GM12878 (cell line): ENCODE measurements at regions not wholly inside any gene's neighbourhood (a gene's known extent, or its start where the extent isn't known, plus 50 kb on each side); places are given as distances from the start of the nearest gene placed in this dataset.

Experiments used
- ATAC-seq: fragments of 200-7000 bp; cut with Tn5 transposase; 3 replicates; pipeline ENCODE4 v1.9.1; 2020; ENCODE audit warnings: mild to moderate bottlenecking, moderate library complexity
- BruUV-seq: library from RNA; stranded (reverse); fragments of 400-500 nt; replicated peaks from 2 replicates; lab custom pipeline; 2021; lab: Mats Ljungman, UMichigan
- CTCF ChIA-PET: fragments of 300-600 bp; sonication (Branson Sonifier 250); formaldehyde crosslinking; extraction: SDS; loops from one replicate; lab custom pipeline; 2021; ENCODE audit warnings: inconsistent platforms; lab: Yijun Ruan, JAX
- POLR2A ChIA-PET: fragments of 350-600 bp; formaldehyde crosslinking; extraction: SDS; loops from one replicate; lab custom pipeline; 2021; ENCODE audit warnings: inconsistent platforms; lab: Charles Lee
- RAD21 ChIA-PET: fragments of 300-600 bp; sonication (Branson Sonifier 250); formaldehyde crosslinking; loops from one replicate; lab custom pipeline; 2023; ENCODE audit warnings: antibody characterized with exemption; ENCODE audit not compliant: unreplicated experiment; lab: Charles Lee
- SMC1A ChIA-PET: fragments of 300-600 bp; sonication (Branson Sonifier 250); formaldehyde crosslinking; loops from one replicate; lab custom pipeline; 2023; ENCODE audit not compliant: unreplicated experiment, uncharacterized antibody; lab: Charles Lee
- DNase-seq: peaks from one replicate; pipeline ENCODE4 v3.0.0-alpha.2; 2011; ENCODE audit warnings: low read depth, low spot score
- FAIRE-seq: peaks from 3 replicates; lab custom pipeline; 2011; peaks lifted over from hg19 to GRCh38; lab: Jason Lieb, UNC
- H2AFZ ChIP-seq: 2 replicates; pipeline ENCODE4 v1.6.0; 2011; ENCODE audit warnings: low read depth, low read length, control low read depth; ENCODE audit not compliant: control insufficient read depth
- H3K27ac ChIP-seq: 2 replicates; pipeline ENCODE4 v1.5.1; 2011; ENCODE audit warnings: control low read depth; ENCODE audit not compliant: control insufficient read depth, insufficient read depth
- H3K27me3 ChIP-seq, 2 experiments: replicated peaks in 1 of 2; 2 replicates each; pipeline versions ENCODE4 v1.6.0 to v1.6.1; 2011; ENCODE audit warnings: low read length in 1 of 2; ENCODE audit not compliant: control insufficient read depth in 2 of 2, insufficient read depth in 2 of 2
- H3K36me3 ChIP-seq, 2 experiments: 2 replicates each; pipeline ENCODE4 v1.5.1; 2011; ENCODE audit warnings: low read length in 1 of 2; ENCODE audit not compliant: control insufficient read depth in 2 of 2, insufficient read depth in 2 of 2
- H3K4me1 ChIP-seq: 2 replicates; pipeline ENCODE4 v1.6.1; 2011; ENCODE audit warnings: mild to moderate bottlenecking, low read length, moderate library complexity, mixed read lengths; ENCODE audit not compliant: control insufficient read depth, insufficient read depth
- H3K4me2 ChIP-seq: 2 replicates; pipeline ENCODE4 v1.6.0; 2011; ENCODE audit warnings: control low read depth; ENCODE audit not compliant: control insufficient read depth, insufficient read depth
- H3K4me3 ChIP-seq: fragments of 200-600 bp; sonication (generic); 2 replicates; pipeline ENCODE4 v1.5.1; 2016
- H3K79me2 ChIP-seq: 2 replicates; pipeline ENCODE4 v1.6.0; 2011; ENCODE audit warnings: low read length; ENCODE audit not compliant: control insufficient read depth, insufficient read depth
- H3K9ac ChIP-seq: 2 replicates; pipeline ENCODE4 v1.8.0; 2011; ENCODE audit warnings: low read length, control low read depth, mixed read lengths; ENCODE audit not compliant: control insufficient read depth, insufficient read depth
- H3K9me3 ChIP-seq: replicated peaks from 3 replicates; pipeline ENCODE4 v1.5.1; 2011; ENCODE audit warnings: mild to moderate bottlenecking, low read length; ENCODE audit not compliant: control insufficient read depth, insufficient read depth
- H4K20me1 ChIP-seq: 2 replicates; pipeline ENCODE4 v1.6.0; 2011; ENCODE audit not compliant: control insufficient read depth, insufficient read depth
- EP300 ChIP-seq, 2 experiments: fragments of 150-350 bp in 1 of 2; IDR thresholded peaks; 2 replicates each; pipeline ENCODE4 v1.6.1; 2011 to 2012; ENCODE audit warnings: low read depth in 2 of 2, low read length in 2 of 2, borderline replicate concordance in 1 of 2, improper control_type of control experiment in 1 of 2, inconsistent platforms in 1 of 2; ENCODE audit not compliant: control insufficient read depth in 1 of 2
- KAT2A ChIP-seq: conservative IDR thresholded peaks from 2 replicates; pipeline ENCODE4 v1.6.1; 2011; ENCODE audit warnings: low read depth, low read length; ENCODE audit not compliant: control insufficient read depth
- MYC ChIP-seq: IDR thresholded peaks from 2 replicates; pipeline ENCODE4 v1.6.1; 2011; ENCODE audit warnings: mild to moderate bottlenecking, low read length, moderate library complexity, inconsistent platforms; ENCODE audit not compliant: insufficient read depth, insufficient replicate concordance, insufficient read length, severe bottlenecking
- NBN ChIP-seq: fragments of 450-650 bp; IDR thresholded peaks from 2 replicates; pipeline ENCODE4 v1.6.1; 2016
- SRF ChIP-seq, 2 experiments: IDR thresholded peaks; 2 replicates each; pipeline ENCODE4 v1.6.1; 2011; ENCODE audit warnings: low read depth in 2 of 2, low read length in 2 of 2, mild to moderate bottlenecking in 1 of 2, moderate library complexity in 1 of 2
- WGBS: methylation state at CpG from one replicate; pipeline ENCODE4 v1.1.6; 2016; ENCODE audit warnings: low lambda C conversion rate; ENCODE audit not compliant: insufficient replicate concordance, insufficient coverage; ENCODE audit errors: missing lambda C conversion rate; 5-methylcytosine and 5-hydroxymethylcytosine counted together
- in situ Hi-C: fragments of 300-500 bp; cut with MboI; formaldehyde crosslinking; loops from 9 replicates; pipeline ENCODE4 v1.14.3; 2018; ENCODE audit warnings: mixed read lengths
- intact Hi-C: fragments of 100-400 bp; cut with micrococcal nuclease; formaldehyde crosslinking; loops from one replicate; pipeline ENCODE4 v1.14.2; 2022; ENCODE audit not compliant: unreplicated experiment
- TF ChIP-seq, protein P1 (sequence below): fragments of 450-650 bp; IDR thresholded peaks from 2 replicates; pipeline ENCODE4 v1.6.1; 2017; ENCODE audit warnings: mild to moderate bottlenecking, low read depth, inconsistent platforms; ENCODE audit not compliant: poor library complexity, severe bottlenecking
- TF ChIP-seq, protein P2 (sequence below): IDR thresholded peaks from 2 replicates; pipeline ENCODE4 v1.6.1; 2012; ENCODE audit warnings: low read depth, low read length, improper control_type of control experiment

DNA sequence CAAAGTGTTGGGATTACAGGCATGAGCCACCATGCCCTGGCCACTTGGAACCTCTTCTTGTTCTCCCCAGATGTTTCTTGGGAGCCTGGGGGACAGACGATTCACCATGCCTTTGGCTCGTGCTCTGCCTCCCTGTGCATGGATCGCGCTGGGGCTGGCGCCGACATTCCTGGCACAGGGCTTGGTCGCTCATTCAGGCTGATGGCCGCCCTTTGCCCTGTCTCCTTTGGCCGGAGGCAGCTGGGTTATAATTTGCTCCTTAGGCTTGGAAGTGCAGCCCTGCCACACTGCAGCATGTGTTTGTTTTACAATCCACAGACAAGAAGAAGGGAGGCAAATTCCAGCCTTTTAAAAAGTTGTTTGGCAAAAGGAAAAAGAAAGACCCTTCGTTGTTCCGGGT lies 115.3 kb downstream of the AASDH start:
- DNase-seq (no peak), FAIRE-seq (no peak), ATAC-seq (no peak)
- ChIA-PET SMC1A (no interaction called here), POLR2A (no interaction called here), CTCF (no interaction called here), RAD21 (no interaction called here)
- no TSS peak for BruUV-seq
- Histone ChIP-seq H3K27ac (no peak overlapping the region), H3K36me3 (no peaks in the 10 kb centered on the region), H3K27me3 (no peaks in the 10 kb centered on the region), H3K9me3 (no peaks in the 10 kb centered on the region), H3K9ac (no peak overlapping the region), H4K20me1 (no peaks in the 10 kb centered on the region), H2AFZ (no peak overlapping the region), H3K4me1 (no peaks in the 10 kb centered on the region), H3K4me3 (no peak overlapping the region), H3K79me2 (no peaks in the 10 kb centered on the region), H3K4me2 (no peak overlapping the region)
- WGBS, result 54% methylated on average over 11 of the region's 11 CpGs
- in situ Hi-C loops (no loop called here), intact Hi-C loops (no loop called here)
- TF ChIP-seq SRF (IDR thresholded peaks at IDR 0.05; ENCODE audit: low read depth in 2 of 2, low read length in 2 of 2), result no peak

DNA sequence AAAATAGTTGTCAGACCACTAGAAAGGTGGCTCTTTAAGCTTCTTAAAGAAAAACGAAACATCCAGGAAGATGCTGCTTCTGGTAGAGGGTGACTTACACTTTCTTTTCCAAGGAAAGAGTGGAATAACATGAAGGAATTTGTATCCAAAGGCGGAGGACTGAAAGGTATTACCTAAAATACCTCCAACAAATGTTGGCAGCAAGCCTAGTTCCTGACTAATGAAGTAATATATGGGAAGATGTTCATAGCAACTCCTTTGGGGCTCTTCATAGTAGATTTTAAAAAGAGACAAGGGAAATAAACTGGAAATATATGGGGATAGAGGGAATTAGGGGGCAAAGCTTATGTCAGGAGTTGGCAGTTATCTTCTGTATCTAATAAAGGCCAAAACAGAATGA lies 116.2 kb downstream of the AASDH start:
- POLR2A ChIA-PET, result no interaction called here
- H3K79me2 ChIP-seq, result no peaks in the 10 kb centered on the region
- BruUV-seq, result no TSS peak
- no peak for TF ChIP-seq EP300 (IDR thresholded peaks at IDR 0.05; ENCODE audit: borderline replicate concordance in 1 of 2, control insufficient read depth in 1 of 2, low read depth in 2 of 2, low read length in 2 of 2)
- TF ChIP-seq MYC, result no peak
- no peak for TF ChIP-seq NBN
- TF ChIP-seq KAT2A, result no peak
- TF ChIP-seq, protein P1, sequence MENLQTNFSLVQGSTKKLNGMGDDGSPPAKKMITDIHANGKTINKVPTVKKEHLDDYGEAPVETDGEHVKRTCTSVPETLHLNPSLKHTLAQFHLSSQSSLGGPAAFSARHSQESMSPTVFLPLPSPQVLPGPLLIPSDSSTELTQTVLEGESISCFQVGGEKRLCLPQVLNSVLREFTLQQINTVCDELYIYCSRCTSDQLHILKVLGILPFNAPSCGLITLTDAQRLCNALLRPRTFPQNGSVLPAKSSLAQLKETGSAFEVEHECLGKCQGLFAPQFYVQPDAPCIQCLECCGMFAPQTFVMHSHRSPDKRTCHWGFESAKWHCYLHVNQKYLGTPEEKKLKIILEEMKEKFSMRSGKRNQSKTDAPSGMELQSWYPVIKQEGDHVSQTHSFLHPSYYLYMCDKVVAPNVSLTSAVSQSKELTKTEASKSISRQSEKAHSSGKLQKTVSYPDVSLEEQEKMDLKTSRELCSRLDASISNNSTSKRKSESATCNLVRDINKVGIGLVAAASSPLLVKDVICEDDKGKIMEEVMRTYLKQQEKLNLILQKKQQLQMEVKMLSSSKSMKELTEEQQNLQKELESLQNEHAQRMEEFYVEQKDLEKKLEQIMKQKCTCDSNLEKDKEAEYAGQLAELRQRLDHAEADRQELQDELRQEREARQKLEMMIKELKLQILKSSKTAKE, result no peak
- TF ChIP-seq, protein P2, sequence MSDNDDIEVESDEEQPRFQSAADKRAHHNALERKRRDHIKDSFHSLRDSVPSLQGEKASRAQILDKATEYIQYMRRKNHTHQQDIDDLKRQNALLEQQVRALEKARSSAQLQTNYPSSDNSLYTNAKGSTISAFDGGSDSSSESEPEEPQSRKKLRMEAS, result no peak
- TF ChIP-seq, all 136 proteins: peak for 0
- no peak for ATAC-seq
- intact Hi-C loops (no loop called here), in situ Hi-C loops (no loop called here)
- ChIA-PET CTCF (no interaction called here), SMC1A (no interaction called here), RAD21 (no interaction called here)
- Histone ChIP-seq H4K20me1 (no peaks in the 10 kb centered on the region), H3K27me3 (no peaks in the 10 kb centered on the region), H3K9ac (no peak overlapping the region), H3K36me3 (no peaks in the 10 kb centered on the region), H3K27ac (no peak overlapping the region), H2AFZ (no peak overlapping the region), H3K9me3 (no peaks in the 10 kb centered on the region), H3K4me1 (no peaks in the 10 kb centered on the region), H3K4me2 (no peak overlapping the region), H3K4me3 (no peak overlapping the region)
- FAIRE-seq, result no peak
- WGBS, result 10% methylated on average over 2 of the region's 2 CpGs
- no peak for DNase-seq
